GM18519 (cell line): ENCODE measurements at regions not wholly inside any gene's neighbourhood (a gene's known extent, or its start where the extent isn't known, plus 50 kb on each side); places are given as distances from the start of the nearest gene placed in this dataset.

Source experiments
- ATAC-seq: cut with Tn5 transposase; IDR thresholded peaks from one replicate; pipeline ENCODE4 v1.9.1; 2021; ENCODE audit warnings: mild to moderate bottlenecking, moderate library complexity; ENCODE audit not compliant: unreplicated experiment, low FRiP score

- no peak for ATAC-seq
These were observed 176.8 kb downstream of the LMO4 start for GRCh38 chr1:87505391-87505983.

DNA sequence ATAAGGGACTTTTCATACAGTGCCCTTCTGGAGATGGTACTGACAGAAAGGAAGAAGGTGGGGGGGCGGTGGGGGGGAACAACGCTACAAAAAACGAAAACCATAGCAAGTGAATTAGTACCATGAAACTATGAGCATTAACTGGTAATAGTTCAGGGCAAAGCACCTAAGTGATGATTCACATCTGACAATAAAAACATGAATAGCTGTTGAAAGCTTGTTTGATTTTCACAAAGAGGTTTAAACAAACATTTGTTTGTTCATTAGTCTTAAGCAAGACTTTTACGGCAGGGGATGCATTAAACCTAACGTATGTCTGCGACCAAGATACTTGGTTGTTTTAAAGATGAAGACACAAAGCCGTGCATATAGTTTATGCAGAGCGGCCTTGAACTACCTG lies 177.5 kb downstream of the LMO4 start:
- ATAC-seq: no peak

- ATAC-seq: no peak
These were observed 179.6 kb downstream of the LMO4 start for GRCh38 chr1:87508247-87508787.

- no peak for ATAC-seq
These were observed 181.9 kb downstream of the LMO4 start for GRCh38 chr1:87510540-87510939.

- no peak for ATAC-seq
These were observed 182.8 kb downstream of the LMO4 start for GRCh38 chr1:87511449-87511848.

DNA sequence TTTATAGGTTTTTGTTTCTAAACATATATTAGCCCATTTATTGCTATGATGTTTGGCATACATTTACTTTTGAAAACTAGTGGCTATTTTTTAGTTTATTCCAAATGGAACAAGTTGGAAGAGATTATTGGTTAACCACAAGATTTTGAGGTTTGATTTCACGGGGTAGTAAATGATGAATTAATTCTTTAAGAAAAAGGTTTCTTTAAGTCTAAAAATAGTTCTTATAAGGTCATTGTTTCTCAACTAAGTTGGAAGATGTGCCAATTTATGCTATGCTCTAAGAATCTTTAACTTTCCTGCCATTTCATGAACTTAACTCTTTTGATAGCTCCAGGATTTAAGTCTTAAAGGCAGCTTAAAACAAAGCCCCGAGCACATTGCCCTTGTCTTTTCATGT lies 183.8 kb downstream of the LMO4 start:
- no peak for ATAC-seq

DNA sequence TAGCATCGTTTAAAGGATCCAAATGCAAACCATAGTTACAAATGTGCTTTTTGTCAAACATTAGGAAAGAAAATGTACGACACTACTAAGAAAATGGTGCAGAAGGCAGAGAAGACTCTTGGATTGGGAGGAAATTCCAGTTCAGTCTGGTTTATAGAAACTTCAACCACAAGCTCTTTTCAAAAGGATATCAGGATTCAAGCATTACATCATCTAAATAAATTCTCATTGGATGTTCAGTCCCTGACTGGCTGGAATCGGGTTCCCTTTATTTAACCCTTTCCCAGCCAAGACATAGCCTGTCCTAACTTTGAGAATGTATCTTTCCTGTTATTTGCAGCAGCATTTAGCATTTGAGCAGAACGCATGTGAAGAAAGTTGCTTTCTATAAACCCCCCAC lies 184.6 kb downstream of the LMO4 start:
- ATAC-seq: no peak

GRCh38 chr1:87513966-87514660 lies 185.4 kb downstream of the LMO4 start:
- no peak for ATAC-seq

DNA sequence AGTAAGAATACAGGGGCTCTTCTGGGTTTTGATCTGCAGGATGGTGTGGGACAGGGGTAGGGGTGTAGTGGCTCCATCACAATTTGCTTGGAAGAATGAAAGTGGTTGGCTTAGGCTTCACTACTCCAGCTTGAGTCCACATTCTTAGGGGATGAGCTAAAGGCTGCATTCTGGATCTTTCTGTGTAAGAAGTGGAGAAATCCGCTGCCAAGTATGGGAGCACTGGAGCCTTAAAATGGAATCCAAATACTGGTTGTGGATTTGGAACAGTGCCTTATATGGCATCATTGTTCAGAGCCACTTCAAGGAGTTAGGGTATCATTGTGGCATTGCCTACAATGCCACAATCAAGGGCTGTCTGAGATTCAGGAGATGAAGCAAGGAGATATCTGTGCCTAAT lies 187.1 kb downstream of the LMO4 start:
- ATAC-seq: no peak

GRCh38 chr1:87518794-87519193 lies 190.1 kb downstream of the LMO4 start:
- no peak for ATAC-seq

GRCh38 chr1:87521452-87521851 lies 192.8 kb downstream of the LMO4 start:
- no peak for ATAC-seq

GRCh38 chr1:87523466-87523865 lies 194.8 kb downstream of the LMO4 start:
- ATAC-seq: no peak

DNA sequence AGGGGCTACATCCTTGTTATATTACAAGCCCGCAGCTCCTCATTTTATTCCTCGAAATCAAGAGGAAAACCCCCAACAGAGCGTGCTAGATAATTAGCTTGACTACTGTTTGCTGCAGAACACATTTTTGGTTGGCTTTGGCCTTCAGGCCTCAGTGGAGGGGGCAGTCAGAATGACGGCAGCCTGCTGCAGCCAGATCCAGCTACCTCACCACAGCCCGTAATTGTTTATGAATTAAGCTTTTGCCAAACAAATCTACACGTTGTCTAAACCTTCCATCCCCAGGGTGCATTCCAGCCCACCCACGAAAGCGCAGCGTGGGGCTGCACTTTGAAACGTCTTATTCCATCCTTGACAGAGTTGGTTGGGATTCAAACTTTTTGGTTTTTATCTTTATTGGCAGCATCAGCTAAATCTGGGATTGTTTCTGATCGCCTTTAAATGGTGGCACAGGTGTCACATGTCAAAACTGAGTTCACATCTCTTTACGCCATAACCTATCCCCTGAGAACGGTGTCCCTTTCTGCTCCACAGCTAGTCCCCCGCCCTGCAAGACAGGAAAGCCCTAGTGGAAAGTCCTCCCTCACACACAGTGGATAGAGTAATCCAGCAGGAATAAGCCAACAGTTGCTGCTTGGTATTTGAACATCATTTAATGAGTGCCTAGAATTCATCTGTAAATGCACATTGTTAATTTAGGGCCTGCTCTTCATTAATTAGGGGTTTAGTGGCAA lies 195.5 kb downstream of the LMO4 start:
- no peak for ATAC-seq

DNA sequence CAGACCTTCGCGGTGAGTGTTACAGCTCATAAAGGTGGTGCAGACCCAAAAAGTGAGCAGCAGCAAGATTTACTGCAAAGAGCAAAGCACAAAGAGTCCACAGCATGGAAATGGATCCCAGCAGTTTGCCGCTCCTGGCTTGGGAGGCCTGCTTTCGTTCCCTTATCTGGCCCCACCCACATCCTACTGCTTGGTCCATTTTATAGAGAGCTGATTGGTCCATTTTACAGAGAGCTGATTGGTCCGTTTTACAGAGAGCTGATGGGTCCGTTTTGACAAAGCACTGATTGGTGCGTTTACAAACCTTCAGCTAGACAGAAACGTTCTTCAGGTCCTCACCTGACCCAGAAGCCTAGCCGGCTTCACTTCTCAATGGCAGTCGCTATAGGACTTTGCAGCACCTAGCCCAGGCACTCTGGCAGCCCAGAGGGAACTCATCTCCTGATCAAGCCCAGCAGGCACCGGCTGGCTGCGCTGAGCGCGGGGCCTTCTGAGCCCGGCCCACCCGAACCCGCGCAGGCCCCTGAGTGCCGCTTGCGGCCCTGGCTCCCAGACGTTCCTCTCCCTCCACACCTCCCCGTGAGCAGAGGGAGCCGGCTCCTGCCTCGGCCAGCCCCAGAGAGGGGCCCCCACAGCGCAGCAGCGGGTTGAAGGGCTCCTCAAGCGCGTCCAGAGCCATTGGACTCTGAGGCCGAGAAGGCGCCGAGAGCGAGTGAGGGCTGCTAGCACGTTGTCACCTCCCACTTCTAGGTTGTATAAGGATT lies 200.3 kb downstream of the LMO4 start:
- ATAC-seq: no peak

DNA sequence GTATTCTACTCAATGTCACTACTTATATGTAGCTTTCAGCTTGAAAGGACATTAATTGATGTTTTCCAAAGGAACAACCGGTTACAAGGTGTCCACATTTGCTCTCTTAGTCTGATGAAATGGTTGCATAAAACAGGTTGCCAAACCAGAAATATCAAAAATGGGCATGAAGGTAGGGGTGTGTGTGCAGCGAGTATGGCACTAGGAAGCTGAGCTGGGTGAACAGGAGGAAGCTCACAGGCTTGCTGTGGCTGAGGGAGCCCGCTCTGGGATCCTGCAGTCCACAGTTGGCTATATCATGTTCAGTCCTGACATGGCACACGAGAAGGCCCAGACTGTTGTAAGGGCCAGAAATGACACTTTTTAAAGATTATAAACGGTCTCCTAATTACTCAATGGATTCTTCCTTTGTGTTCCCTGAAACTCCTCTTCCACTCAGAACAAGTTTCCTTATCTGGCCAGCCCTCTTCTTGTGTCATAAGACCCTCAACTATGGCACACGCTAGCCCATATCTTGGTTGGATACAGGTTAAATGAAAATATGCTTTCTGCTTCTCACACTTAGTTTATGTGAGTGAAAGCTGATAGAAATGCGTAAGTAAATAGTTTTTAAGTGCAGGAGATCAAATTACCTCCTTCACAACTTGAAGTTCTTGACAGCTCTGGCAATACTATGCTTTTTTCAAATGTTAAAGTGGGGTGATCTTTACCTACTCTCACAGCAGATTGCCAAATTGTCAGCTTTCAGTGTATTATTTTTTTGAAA lies 201.5 kb downstream of the LMO4 start:
- no peak for ATAC-seq

- no peak for ATAC-seq
These were observed 206.9 kb downstream of the LMO4 start for GRCh38 chr1:87535551-87535950.

- no peak for ATAC-seq
These were observed 210.5 kb downstream of the LMO4 start for GRCh38 chr1:87539147-87539546.

DNA sequence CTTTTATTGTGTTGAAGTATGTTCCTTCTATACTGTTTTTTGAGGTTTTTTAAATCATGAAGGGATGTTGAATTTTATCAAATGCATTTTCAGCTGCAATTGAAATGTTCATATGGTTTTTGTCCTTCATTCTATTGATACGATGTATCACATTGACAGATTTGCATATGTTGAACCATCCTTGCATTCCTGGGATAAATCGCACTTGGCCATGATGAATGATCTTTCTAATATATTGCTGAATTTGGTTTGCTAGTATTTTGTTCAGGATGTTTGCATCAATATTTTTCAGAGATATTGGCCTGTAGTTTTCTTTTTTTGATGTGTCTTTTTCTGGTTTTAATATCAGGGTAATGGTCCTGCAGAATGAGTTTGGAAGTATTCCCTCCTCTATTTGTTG lies 214.0 kb downstream of the LMO4 start:
- no peak for ATAC-seq

GRCh38 chr1:87549738-87550137 lies 221.1 kb downstream of the LMO4 start:
- no peak for ATAC-seq

DNA sequence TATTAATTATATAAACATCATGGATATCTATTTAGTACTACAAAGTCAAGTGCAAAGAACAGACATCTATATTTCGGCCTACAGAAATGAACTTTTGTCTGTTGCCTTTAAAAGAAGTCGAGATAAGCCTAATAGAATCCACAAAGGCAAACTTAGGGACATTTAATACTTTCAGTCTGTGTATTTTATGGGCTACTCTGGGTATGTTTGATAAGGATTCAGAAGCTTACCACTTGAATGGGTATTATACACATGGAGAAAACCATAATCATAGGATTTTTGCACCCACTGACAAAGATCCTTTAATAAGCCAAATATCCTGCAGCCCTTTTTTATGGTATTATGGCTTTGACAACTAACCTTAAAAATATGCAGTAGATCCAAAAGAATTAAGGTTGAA lies 224.8 kb downstream of the LMO4 start:
- ATAC-seq: no peak
